OCI-LY3 (cell line): ENCODE measurements at regions not wholly inside any gene's neighbourhood (a gene's known extent, or its start where the extent isn't known, plus 50 kb on each side); places are given as distances from the start of the nearest gene placed in this dataset.

Experiments used
- H2AFZ ChIP-seq: fragments of 200-600, 300-600 bp; shearing (Covaris generic); 2 replicates; pipeline ENCODE4 v1.6.0; 2014; ENCODE audit warnings: antibody characterized with exemption, low read depth, low read length
- H3K27ac ChIP-seq: fragments of 200-600, 300-600 bp; sonication (generic); 2 replicates; pipeline ENCODE4 v1.5.1; 2014; ENCODE audit warnings: mild to moderate bottlenecking, low read length, moderate library complexity, mixed read lengths
- H3K27me3 ChIP-seq: fragments of 200-600, 300-600 bp; sonication (generic); 2 replicates; pipeline ENCODE4 v1.6.1; 2014; ENCODE audit warnings: low read depth, low read length, mixed read lengths
- H3K36me3 ChIP-seq: fragments of 200-600, 300-600 bp; sonication (generic); replicated peaks from 2 replicates; pipeline ENCODE3; 2014; ENCODE audit warnings: low read depth, low read length, mixed read lengths
- H3K4me1 ChIP-seq: fragments of 300-600, 200-600 bp; sonication (generic); 2 replicates; pipeline ENCODE4 v1.6.1; 2014; ENCODE audit warnings: low read length, mixed read lengths
- H3K4me2 ChIP-seq: fragments of 200-600, 300-600 bp; sonication (generic); 2 replicates; pipeline ENCODE4 v1.6.1; 2014; ENCODE audit warnings: low read length, mixed read lengths
- H3K4me3 ChIP-seq: fragments of 300-600, 200-600 bp; sonication (generic); 2 replicates; pipeline ENCODE4 v1.5.1; 2014; ENCODE audit warnings: antibody characterized with exemption, mild to moderate bottlenecking, low read length, moderate library complexity
- H3K79me2 ChIP-seq: fragments of 300-600, 200-600 bp; shearing (Covaris generic); 2 replicates; pipeline ENCODE4 v1.6.1; 2014; ENCODE audit warnings: mild to moderate bottlenecking, low read length, mixed read lengths
- H3K9ac ChIP-seq: fragments of 300-600, 200-600 bp; shearing (Covaris generic); 2 replicates; pipeline ENCODE4 v1.6.0; 2014; ENCODE audit warnings: mild to moderate bottlenecking, low read length, moderate library complexity
- H3K9me3 ChIP-seq: fragments of 200-600, 300-600 bp; shearing (Covaris generic); 2 replicates; pipeline ENCODE4 v1.6.1; 2014; ENCODE audit warnings: low read length, mixed read lengths; ENCODE audit not compliant: insufficient read depth
- H4K20me1 ChIP-seq: fragments of 200-600, 300-600 bp; sonication (generic); 2 replicates; pipeline ENCODE4 v1.6.1; 2016; ENCODE audit warnings: low read length, mixed read lengths; ENCODE audit not compliant: insufficient read depth
- EZH2phosphoT487 ChIP-seq: fragments of 200-600 bp; shearing (Covaris generic); IDR thresholded peaks from 2 replicates; pipeline ENCODE4 v1.6.1; 2018; ENCODE audit warnings: antibody characterized with exemption, mixed run types, low read depth
- TF ChIP-seq, protein P1 (sequence below): fragments of 200-600, 300-600 bp; sonication (generic); IDR thresholded peaks from 2 replicates; pipeline ENCODE4 v1.5.1; 2014; ENCODE audit warnings: antibody characterized with exemption, low read length, low read depth

DNA sequence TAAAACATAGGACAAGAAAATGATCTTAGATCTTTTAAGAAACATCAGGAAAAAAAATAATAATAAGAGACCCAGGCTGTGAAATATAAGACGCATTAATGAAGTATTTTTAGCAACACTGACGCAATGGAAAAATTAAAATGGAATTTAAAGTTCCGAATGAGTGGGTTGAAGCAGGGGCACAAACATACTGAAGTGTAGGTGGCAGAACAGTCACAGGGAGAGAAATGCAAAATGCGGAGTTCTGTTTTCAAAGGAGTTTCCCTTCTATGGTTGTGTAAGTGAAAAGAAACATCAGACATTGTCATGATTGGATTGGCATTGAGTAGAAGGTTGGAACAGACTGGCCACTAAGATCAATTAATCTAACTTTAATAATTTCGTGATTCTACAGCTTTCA, 159.8 kb downstream of the CYSLTR2 start:
- no peaks in the 10 kb centered on the region for H3K36me3 ChIP-seq
- H3K4me1 ChIP-seq, result peaks cover 13% of the 10 kb centered on the region
- no peak for TF ChIP-seq EZH2phosphoT487
- TF ChIP-seq, protein P1, sequence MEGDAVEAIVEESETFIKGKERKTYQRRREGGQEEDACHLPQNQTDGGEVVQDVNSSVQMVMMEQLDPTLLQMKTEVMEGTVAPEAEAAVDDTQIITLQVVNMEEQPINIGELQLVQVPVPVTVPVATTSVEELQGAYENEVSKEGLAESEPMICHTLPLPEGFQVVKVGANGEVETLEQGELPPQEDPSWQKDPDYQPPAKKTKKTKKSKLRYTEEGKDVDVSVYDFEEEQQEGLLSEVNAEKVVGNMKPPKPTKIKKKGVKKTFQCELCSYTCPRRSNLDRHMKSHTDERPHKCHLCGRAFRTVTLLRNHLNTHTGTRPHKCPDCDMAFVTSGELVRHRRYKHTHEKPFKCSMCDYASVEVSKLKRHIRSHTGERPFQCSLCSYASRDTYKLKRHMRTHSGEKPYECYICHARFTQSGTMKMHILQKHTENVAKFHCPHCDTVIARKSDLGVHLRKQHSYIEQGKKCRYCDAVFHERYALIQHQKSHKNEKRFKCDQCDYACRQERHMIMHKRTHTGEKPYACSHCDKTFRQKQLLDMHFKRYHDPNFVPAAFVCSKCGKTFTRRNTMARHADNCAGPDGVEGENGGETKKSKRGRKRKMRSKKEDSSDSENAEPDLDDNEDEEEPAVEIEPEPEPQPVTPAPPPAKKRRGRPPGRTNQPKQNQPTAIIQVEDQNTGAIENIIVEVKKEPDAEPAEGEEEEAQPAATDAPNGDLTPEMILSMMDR, result no peak
- no peaks in the 10 kb centered on the region for H4K20me1 ChIP-seq
- no peak overlapping the region for H3K4me3 ChIP-seq
- H3K9ac ChIP-seq, result no peak overlapping the region
- H3K4me2 ChIP-seq, result no peak overlapping the region
- H3K9me3 ChIP-seq, result no peaks in the 10 kb centered on the region
- no peak overlapping the region for H2AFZ ChIP-seq
- no peaks in the 10 kb centered on the region for H3K27me3 ChIP-seq
- no peak overlapping the region for H3K27ac ChIP-seq
- no peaks in the 10 kb centered on the region for H3K79me2 ChIP-seq

DNA sequence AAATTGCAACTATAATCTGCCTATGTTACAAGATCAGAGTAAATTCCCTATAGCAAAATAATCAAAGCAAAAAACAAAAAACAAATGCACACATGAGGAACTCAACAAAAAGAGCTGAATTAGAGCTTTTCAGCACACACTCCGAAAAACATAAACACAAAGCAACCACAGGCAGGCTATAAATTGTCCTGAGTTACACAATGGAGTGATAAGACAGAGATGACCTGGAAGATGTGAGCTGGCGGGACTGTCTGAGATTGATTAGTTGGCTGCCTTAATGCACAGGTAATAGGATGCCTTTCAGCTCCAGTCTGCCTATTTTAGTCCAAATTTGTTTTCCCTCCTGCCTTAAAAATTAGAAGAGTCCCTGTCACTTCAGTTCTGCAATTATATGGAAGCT, 159.0 kb upstream of the FNDC3A start:
- Histone ChIP-seq H3K4me2 (peak overlapping the region; percentile 55), H3K4me3 (peak overlapping the region; percentile 51)

DNA sequence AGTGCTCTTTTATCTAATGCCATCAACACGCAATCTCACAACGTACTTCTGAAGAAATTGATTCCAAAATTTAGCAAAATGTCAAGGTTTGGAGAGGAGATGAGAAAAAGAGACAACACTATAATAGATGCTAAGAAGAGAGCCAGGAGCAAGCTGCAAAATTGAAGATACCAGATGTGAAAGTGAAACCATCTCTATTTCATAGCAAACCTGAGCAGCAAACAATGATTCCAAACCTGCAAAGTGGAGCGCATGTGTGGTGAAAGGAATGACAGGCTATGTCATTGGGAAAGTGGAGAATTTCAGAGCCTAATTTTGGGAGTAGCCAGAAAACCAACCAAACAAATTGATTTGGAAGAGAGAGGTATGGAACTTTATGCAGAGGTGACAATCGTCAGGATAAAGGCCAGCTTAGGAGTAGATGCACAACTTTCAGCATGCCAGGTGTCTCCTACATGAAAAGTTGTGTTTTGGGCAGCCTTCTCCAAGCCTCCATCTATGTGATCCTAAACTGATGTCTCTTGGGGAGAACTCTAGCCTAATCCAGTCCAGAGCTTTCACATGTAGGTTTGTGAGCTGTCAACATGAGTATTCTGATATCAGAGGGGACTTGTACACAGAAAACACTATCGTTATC, 158.4 kb upstream of the FNDC3A start:
- Histone ChIP-seq H3K27ac (no peak overlapping the region), H3K27me3 (no peaks in the 10 kb centered on the region), H3K79me2 (no peaks in the 10 kb centered on the region), H3K9me3 (no peaks in the 10 kb centered on the region), H3K36me3 (no peaks in the 10 kb centered on the region), H3K9ac (no peak overlapping the region), H2AFZ (peak overlapping the region; percentile 50), H3K4me2 (peak overlapping the region; percentile 55), H4K20me1 (no peaks in the 10 kb centered on the region), H3K4me1 (peaks cover 13% of the 10 kb centered on the region), H3K4me3 (peak overlapping the region; percentile 51)
- TF ChIP-seq EZH2phosphoT487, result no peak
- TF ChIP-seq, protein P1, result no peak

More for the DNA sequence above, 159.0 kb upstream of the FNDC3A start:
- no peaks in the 10 kb centered on the region for H3K27me3 ChIP-seq
- H3K27ac ChIP-seq, result no peak overlapping the region
- no peaks in the 10 kb centered on the region for H3K9me3 ChIP-seq
- TF ChIP-seq, protein P1, result no peak
- no peak for TF ChIP-seq EZH2phosphoT487
- no peaks in the 10 kb centered on the region for H3K79me2 ChIP-seq
- H2AFZ ChIP-seq, result peak overlapping the region; percentile 50
- H4K20me1 ChIP-seq, result no peaks in the 10 kb centered on the region
- no peak overlapping the region for H3K9ac ChIP-seq
- no peaks in the 10 kb centered on the region for H3K36me3 ChIP-seq
- peaks cover 13% of the 10 kb centered on the region for H3K4me1 ChIP-seq

DNA sequence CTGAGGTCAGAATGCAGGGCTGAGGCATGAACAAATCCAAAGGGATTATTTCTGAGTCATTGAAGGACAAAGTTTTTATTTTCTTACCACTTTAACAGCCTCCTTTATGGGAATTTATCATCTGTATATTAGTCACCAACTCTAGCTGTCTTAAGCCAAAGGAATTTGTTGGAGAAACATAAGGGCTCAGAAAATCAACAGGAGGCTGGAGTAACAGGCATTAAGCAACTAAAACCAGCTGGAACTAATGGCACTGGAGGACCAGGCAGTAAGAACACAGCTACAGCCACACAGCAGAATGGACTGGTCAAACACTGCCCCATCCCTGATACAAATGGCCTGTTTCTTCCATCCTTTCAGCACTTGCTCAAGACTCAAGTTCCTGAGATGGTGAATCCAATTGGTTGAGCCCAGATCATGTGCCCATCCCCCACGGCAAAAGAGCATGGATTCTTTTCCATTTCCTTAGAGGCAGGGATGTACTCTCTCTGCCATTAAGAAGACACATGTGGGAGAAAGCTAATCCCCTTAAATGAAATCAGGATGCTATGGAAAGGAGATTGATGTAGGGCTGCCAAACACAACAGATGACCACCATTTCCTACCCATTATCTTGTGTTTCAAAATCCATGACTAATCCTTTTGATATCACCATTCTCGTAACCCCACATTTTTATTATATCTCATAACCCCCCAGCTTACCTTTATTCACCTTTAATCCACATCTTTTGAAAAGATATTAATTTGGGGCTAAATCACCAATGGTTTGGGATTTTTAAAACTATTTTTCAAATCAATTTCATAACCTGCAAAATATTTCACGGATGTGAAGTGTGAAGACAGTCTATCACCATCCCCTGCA, 157.0 kb upstream of the FNDC3A start:
- H3K4me1 ChIP-seq, result peaks cover 13% of the 10 kb centered on the region
- H3K9me3 ChIP-seq, result no peaks in the 10 kb centered on the region
- no peaks in the 10 kb centered on the region for H3K36me3 ChIP-seq
- H3K27me3 ChIP-seq, result no peaks in the 10 kb centered on the region
- H3K4me3 ChIP-seq, result no peak overlapping the region
- no peak overlapping the region for H3K4me2 ChIP-seq
- no peak overlapping the region for H2AFZ ChIP-seq
- H3K27ac ChIP-seq, result no peak overlapping the region
- H3K79me2 ChIP-seq, result no peaks in the 10 kb centered on the region
- TF ChIP-seq, protein P1, result no peak
- TF ChIP-seq EZH2phosphoT487, result no peak
- no peaks in the 10 kb centered on the region for H4K20me1 ChIP-seq
- H3K9ac ChIP-seq, result no peak overlapping the region
